ENCODE measurements at regions not wholly inside any gene's neighbourhood (a gene's known extent, or its start where the extent isn't known, plus 50 kb on each side); places are given as distances from the start of the nearest gene placed in this dataset.

DNA sequence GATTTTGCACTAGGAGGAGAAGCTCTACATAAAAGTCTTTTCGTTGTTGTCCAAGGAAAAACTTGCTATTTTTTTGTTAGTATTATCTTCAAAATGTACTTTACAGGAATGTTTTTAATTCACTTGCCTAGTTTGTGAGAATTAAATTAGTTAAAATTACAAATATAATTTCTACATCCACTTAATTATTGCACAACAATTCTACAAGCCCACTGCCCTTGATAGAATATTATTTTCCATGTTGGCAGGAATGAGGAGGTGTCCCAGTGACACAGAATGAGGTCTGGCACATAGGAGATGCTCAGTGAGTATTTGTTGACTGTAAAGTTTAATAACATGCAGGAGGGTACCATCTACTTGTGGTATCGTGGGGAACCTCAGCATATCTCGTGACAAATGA, 255.4 kb downstream of the SDHAF3 start:
- TF ChIP-seq POLR2A (IDR thresholded peaks at IDR 0.05) = no peak
- TF ChIP-seq CTCF (IDR thresholded peaks at IDR 0.05) = no peak
- DNase-seq = no peak
- intact Hi-C loops (cut with DNase I) = no loop called here

GRCh38 chr7:97373736-97374135, 256.2 kb downstream of the SDHAF3 start:
- no peak for TF ChIP-seq POLR2A (IDR thresholded peaks at IDR 0.05)
- no peak for TF ChIP-seq CTCF (IDR thresholded peaks at IDR 0.05)
- intact Hi-C loops (cut with DNase I) = no loop called here

More for the DNA sequence above, 255.4 kb downstream of the SDHAF3 start:
- H3K36me3 ChIP-seq (replicated peaks in 1 of 2) = no peaks in the 10 kb centered on the region
- no peaks in the 10 kb centered on the region for H3K4me1 ChIP-seq (replicated peaks in 1 of 2)
- WGBS, 4 donors = 78 to 87% (median 85%) methylated on average over 3 of the region's 3 CpGs
- no peaks in the 10 kb centered on the region for H3K27me3 ChIP-seq
- H3K9me3 ChIP-seq (replicated peaks in 1 of 3) = no peaks in the 10 kb centered on the region
- no peak overlapping the region for H3K4me3 ChIP-seq
- no peak overlapping the region for H3K27ac ChIP-seq

GRCh38 chr7:97377713-97378112, 260.2 kb downstream of the SDHAF3 start:
- no peak overlapping the region for H3K4me3 ChIP-seq
- H3K4me1 ChIP-seq (replicated peaks in 1 of 2) = no peaks in the 10 kb centered on the region
- TF ChIP-seq CTCF (IDR thresholded peaks at IDR 0.05) = no peak
- H3K36me3 ChIP-seq (replicated peaks in 1 of 2) = no peaks in the 10 kb centered on the region
- WGBS, 4 donors = 90 to 98% (median 97%) methylated on average over 3 of the region's 3 CpGs
- H3K27me3 ChIP-seq = no peaks in the 10 kb centered on the region
- H3K9me3 ChIP-seq (replicated peaks in 1 of 3) = no peaks in the 10 kb centered on the region
- intact Hi-C loops (cut with DNase I) = no loop called here
- H3K27ac ChIP-seq = no peak overlapping the region
- DNase-seq = no peak

More at GRCh38 chr7:97373736-97374135, 256.2 kb downstream of the SDHAF3 start:
- DNase-seq = no peak
- Histone ChIP-seq H3K36me3 (replicated peaks in 1 of 2) (no peaks in the 10 kb centered on the region), H3K27me3 (no peaks in the 10 kb centered on the region), H3K9me3 (replicated peaks in 1 of 3) (no peaks in the 10 kb centered on the region), H3K4me1 (replicated peaks in 1 of 2) (no peaks in the 10 kb centered on the region), H3K27ac (no peak overlapping the region), H3K4me3 (no peak overlapping the region)
- WGBS, 4 donors = 80 to 86% (median 83%) methylated on average over 6 of the region's 6 CpGs

DNA sequence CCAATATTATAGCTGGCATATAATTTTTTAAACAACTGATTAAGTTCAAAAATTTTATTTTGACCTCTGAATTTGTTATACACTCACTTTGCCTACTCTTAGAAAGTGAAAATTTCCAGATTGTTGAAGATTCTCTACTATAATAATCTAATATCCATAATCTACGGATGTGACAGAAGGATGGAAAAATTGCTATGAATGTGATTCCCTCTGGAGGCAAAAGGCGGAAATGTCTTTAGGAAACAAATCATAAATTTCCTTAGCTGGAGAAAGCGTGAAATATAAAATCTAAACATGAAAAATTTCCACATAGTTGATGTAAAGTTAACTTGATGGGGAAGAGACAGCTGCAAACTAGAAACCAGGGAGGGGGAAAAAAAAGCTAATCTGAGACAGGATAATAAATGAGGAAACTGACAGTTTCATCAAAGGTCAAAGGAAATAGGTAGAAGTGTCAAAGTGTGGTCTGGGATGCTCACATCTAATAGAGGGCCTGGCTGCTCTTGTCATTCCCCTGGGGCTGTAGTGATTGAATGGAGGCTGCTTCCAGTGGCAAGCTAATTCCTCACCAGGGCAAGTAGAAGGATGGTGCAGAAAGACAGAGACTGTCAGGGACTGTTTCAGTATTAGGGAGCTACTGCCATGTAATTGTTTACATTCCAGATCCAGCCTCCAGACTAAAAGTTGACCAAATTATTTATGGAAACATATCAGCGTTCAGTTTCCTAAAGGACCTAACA, 264.5 kb downstream of the SDHAF3 start:
- H3K27me3 ChIP-seq = no peaks in the 10 kb centered on the region
- WGBS, 4 donors = 61 to 67% (median 63%) methylated on average over 4 of the region's 4 CpGs
- intact Hi-C loops (cut with DNase I) = no loop called here
- no peak overlapping the region for H3K27ac ChIP-seq
- DNase-seq = no peak
- no peaks in the 10 kb centered on the region for H3K4me1 ChIP-seq (replicated peaks in 1 of 2)
- no peak overlapping the region for H3K4me3 ChIP-seq
- TF ChIP-seq POLR2A (IDR thresholded peaks at IDR 0.05) (no peak), CTCF (IDR thresholded peaks at IDR 0.05) (no peak)
- H3K36me3 ChIP-seq (replicated peaks in 1 of 2) = no peaks in the 10 kb centered on the region
- H3K9me3 ChIP-seq (replicated peaks in 1 of 3) = no peaks in the 10 kb centered on the region

Data from adrenal gland (tissue), 9 donors.